ENCODE measurements at regions not wholly inside any gene's neighbourhood (a gene's known extent, or its start where the extent isn't known, plus 50 kb on each side); places are given as distances from the start of the nearest gene placed in this dataset.
A peak's percentile ranks its signal among the peaks of the same experiment; 100 is the strongest.

DNA sequence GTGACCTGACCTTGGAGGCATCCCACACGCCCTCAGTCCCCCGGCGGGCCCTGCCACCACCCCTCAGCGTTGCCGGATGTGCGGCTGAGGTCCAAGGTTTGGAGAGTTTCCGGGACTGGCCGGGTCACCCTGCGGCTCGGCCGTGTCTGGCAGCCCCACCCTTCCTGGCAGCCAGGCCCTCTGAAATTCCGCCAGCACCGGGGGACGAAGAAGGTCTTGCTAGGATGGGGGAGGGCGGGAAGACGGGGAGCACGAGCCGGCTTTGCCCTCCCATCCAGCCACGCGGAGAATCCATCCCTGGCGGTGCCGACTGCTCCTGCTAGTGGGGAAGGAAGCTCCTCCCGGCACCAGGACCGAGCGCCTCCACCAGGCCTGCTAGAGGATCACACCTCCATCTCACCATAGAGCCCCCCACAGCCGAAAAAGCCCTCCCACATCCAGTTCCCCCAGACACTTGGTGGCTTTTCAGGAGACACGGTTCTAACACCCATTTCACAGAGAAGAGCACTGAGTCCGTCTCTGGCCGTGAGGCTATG, 81.5 kb downstream of the CPN2 start:
- Histone ChIP-seq H3K27ac (peak overlapping the region; percentile 76 to 91), H3K27me3 (no peaks in the 10 kb centered on the region), H3K4me3 (peak overlapping the region in 1 of 2 donors; percentile 6), H3K9me3 (no peaks in the 10 kb centered on the region), H3K36me3 (no peaks in the 10 kb centered on the region), H3K4me1 (peaks cover 3 to 57% (median 47%) of the 10 kb centered on the region in 4 donors)
- TF ChIP-seq, protein P1, sequence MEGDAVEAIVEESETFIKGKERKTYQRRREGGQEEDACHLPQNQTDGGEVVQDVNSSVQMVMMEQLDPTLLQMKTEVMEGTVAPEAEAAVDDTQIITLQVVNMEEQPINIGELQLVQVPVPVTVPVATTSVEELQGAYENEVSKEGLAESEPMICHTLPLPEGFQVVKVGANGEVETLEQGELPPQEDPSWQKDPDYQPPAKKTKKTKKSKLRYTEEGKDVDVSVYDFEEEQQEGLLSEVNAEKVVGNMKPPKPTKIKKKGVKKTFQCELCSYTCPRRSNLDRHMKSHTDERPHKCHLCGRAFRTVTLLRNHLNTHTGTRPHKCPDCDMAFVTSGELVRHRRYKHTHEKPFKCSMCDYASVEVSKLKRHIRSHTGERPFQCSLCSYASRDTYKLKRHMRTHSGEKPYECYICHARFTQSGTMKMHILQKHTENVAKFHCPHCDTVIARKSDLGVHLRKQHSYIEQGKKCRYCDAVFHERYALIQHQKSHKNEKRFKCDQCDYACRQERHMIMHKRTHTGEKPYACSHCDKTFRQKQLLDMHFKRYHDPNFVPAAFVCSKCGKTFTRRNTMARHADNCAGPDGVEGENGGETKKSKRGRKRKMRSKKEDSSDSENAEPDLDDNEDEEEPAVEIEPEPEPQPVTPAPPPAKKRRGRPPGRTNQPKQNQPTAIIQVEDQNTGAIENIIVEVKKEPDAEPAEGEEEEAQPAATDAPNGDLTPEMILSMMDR (IDR thresholded peaks at IDR 0.05): peak; percentile 45 to 51
- intact Hi-C loops (cut with DNase I; ENCODE audit: low total_unique reads): loop anchor here (5.0 kb wide), 2 partner anchors 132 to 267 kb away; partner anchors contain the start of gene HES1
- DNase-seq: peak; percentile 82 to 94

DNA sequence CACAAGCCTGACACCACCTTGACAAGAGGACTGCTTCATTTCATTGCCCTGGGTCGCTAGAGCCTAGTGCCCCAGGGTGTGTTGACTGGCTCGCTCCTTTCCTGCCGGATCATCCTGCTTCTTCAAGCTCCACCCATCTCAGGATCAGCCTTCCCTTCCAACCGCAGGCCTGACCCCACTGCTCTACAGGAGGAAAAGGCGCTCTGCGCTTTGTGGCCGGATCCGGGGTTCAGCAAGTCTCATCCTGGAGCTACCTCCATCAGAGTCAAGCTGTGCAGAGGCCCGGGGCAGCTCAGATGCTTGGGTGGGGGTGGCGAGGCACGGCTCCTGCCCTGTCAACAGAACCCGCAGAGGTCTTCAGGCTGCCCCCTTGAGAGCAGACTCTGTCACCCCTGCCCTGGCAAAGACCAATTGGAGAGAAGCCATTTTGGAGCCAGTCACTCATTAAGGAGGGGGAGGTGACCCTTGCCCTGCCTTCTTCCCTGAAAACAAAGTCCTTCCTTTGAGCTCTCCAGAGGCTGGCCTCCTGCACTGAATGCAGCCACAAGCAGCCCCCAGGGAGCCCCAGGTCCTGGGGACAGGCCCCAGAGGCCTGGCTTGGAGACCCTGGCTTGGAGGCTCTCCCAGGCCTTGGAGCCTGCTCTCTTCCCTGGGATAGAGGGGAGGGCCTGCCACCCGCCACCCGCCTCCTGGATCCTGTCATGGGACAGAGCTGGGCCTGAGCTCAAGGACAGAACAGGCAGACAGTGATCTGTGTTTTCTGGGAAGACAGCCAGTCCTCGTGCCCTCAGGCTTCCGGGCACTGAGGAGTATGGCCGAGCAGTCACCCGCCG, 80.3 kb downstream of the CPN2 start:
- peak overlapping the region in 1 of 2 donors; percentile 10 for H3K4me3 ChIP-seq
- TF ChIP-seq, protein P1 (IDR thresholded peaks at IDR 0.05): no peak
- peak; percentile 94 to 99 for DNase-seq
- no peaks in the 10 kb centered on the region for H3K9me3 ChIP-seq
- intact Hi-C loops (cut with DNase I; ENCODE audit: low total_unique reads): loop anchor here (5.0 kb wide), 2 partner anchors 134 to 269 kb away; partner anchors contain the start of gene HES1
- H3K36me3 ChIP-seq: no peaks in the 10 kb centered on the region
- no peaks in the 10 kb centered on the region for H3K27me3 ChIP-seq
- H3K4me1 ChIP-seq: peaks cover 3 to 58% (median 46%) of the 10 kb centered on the region in 4 donors
- H3K27ac ChIP-seq: peak overlapping the region; percentile 76 to 91

DNA sequence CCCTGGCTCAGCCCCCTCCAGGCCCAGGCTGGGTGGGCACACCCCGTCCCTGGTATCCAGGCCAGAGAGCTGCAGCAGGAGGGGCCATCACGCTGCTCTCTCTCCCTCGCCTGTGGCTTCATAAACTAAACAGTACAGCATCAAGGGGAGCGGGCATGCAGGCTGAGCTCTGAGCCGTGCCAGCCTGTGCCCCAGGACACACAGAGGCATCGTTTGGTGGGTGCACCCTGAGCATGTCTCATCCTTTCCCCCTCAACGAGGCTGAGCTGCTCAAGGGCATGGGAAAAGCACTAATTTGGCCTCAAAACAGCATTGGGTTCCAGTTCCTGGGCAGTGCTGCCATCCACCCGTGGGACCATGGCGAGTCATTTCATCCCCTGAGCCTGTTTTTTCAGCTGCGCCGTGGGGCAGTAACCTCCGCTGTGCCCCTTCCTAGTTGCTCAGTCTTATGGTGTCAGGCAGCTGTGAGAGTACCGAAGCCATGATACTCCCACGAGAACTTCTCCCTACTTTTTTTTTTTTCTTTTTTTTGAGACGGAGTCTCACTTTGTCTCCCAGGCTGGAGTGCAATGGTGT, 79.6 kb downstream of the CPN2 start:
- DNase-seq: no peak
- Histone ChIP-seq H3K4me3 (peak overlapping the region in 1 of 2 donors; percentile 29), H3K27me3 (no peaks in the 10 kb centered on the region), H3K27ac (peak overlapping the region; percentile 76 to 91), H3K4me1 (peaks cover 3 to 60% (median 48%) of the 10 kb centered on the region in 4 donors), H3K9me3 (no peaks in the 10 kb centered on the region), H3K36me3 (no peaks in the 10 kb centered on the region)
- intact Hi-C loops (cut with DNase I; ENCODE audit: low total_unique reads): loop anchor here (5.0 kb wide), 2 partner anchors 134 to 269 kb away; partner anchors contain the start of gene HES1
- TF ChIP-seq, protein P1 (IDR thresholded peaks at IDR 0.05): no peak

DNA sequence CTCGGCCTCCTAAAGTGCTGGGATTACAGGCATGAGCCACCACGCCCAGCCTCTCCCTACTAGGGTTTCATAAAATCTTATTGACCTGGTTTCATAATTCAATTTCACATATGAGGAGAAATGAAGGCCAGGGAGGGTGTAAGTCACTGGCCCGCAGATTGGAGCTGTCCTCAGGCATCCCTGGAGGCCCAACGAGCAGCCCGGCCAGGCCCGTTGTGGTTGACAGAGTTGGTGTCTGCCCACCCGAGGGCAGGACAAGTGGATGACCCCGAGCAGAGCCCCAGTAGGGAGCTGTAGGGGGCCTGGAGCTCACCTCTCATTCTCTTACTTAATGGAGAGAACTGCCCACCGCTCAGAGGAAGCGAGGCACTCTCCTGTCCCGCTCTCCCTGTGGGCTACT, 78.9 kb downstream of the CPN2 start:
- H3K27me3 ChIP-seq: no peaks in the 10 kb centered on the region
- H3K4me1 ChIP-seq: peaks cover 3 to 66% (median 55%) of the 10 kb centered on the region in 4 donors
- peak overlapping the region; percentile 76 to 91 for H3K27ac ChIP-seq
- intact Hi-C loops (cut with DNase I; ENCODE audit: low total_unique reads): loop anchor here (5.0 kb wide), 2 partner anchors 135 to 270 kb away; partner anchors contain the start of gene HES1
- DNase-seq: peak in 1 of 2 donors; percentile 64
- no peaks in the 10 kb centered on the region for H3K36me3 ChIP-seq
- H3K4me3 ChIP-seq: no peak overlapping the region
- no peaks in the 10 kb centered on the region for H3K9me3 ChIP-seq
- TF ChIP-seq, protein P1 (IDR thresholded peaks at IDR 0.05): no peak

DNA sequence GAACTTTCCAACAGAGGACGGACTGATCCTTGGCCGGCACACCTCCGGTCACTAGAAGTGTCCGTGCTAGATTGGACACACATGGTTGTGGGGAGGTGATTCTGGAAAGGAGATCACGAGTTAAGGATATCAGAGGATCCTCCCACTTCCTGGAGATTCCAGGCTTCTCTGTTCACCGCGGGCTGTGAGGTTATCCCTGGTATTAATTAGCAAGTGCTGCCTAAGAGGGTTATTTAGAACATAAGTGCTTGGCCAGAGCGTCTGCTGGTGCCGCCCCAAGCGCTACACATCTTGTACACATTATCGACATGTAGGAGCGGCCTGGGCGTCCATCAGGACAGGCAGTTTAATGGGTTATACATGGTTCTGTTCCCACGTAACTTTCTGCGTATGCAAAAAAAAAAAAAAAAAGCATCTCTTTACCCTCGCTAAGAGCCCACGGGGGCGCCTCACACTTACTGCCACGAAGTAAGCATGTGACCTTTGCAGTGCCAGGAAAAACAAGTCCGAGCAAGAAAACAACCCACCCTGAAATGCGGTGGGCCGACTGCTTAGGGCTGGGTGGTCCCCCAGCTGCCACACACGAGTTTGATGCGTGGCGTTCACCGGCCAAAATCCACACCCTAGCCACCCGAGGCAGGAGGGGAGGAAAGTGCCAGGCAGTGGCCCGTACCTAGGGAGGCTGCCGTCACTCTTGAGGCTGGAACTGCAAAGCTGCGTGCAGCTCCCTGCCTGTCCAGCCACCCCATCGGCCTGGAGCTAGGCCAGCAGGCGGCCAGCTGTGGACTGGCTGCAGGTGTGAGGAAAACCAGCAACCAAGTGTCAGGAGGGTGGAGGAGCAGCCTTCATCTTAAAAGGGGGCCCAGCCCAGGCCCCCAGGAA, 78.0 kb downstream of the CPN2 start:
- TF ChIP-seq, protein P1 (IDR thresholded peaks at IDR 0.05): no peak
- Histone ChIP-seq H3K36me3 (no peaks in the 10 kb centered on the region), H3K4me3 (no peak overlapping the region), H3K9me3 (no peaks in the 10 kb centered on the region), H3K4me1 (peaks cover 3 to 75% (median 64%) of the 10 kb centered on the region in 4 donors), H3K27me3 (no peaks in the 10 kb centered on the region), H3K27ac (peak overlapping the region; percentile 76 to 91)
- intact Hi-C loops (cut with DNase I; ENCODE audit: low total_unique reads): loop anchor here (5.0 kb wide), 2 partner anchors 136 to 271 kb away; partner anchors contain the start of gene HES1
- peak; percentile 15 to 62 for DNase-seq
